Middle frontal gyrus (tissue), 1 donor: ENCODE measurements at regions not wholly inside any gene's neighbourhood (a gene's known extent, or its start where the extent isn't known, plus 50 kb on each side); places are given as distances from the start of the nearest gene placed in this dataset.
A peak's percentile ranks its signal among the peaks of the same experiment; 100 is the strongest.

Experiments used
- DNase-seq: peaks from one replicate; pipeline ENCODE4 v3.0.0-alpha.2; 2015; ENCODE audit warnings: low spot score; ENCODE audit errors: extremely low spot score

GRCh38 chr9:118459913-118460312 is 755.7 kb downstream of the TLR4 start:
- DNase-seq = no peak

- no peak for DNase-seq
Observed at GRCh38 chr9:118463419-118463818, 759.2 kb downstream of the TLR4 start.

GRCh38 chr9:118473521-118473920 is 769.3 kb downstream of the TLR4 start:
- DNase-seq = no peak

- DNase-seq = no peak
Observed at GRCh38 chr9:118478752-118479151, 774.5 kb downstream of the TLR4 start.

GRCh38 chr9:118482306-118482705 is 778.1 kb downstream of the TLR4 start:
- no peak for DNase-seq

GRCh38 chr9:118483677-118484076 is 779.5 kb downstream of the TLR4 start:
- DNase-seq = no peak

GRCh38 chr9:118503236-118503635 is 799.0 kb downstream of the TLR4 start:
- DNase-seq = no peak

- DNase-seq = no peak
Observed at GRCh38 chr9:118510711-118511110, 806.5 kb downstream of the TLR4 start.

GRCh38 chr9:118515947-118516346 is 811.7 kb downstream of the TLR4 start:
- no peak for DNase-seq

- no peak for DNase-seq
Observed at GRCh38 chr9:118521261-118521660, 817.1 kb downstream of the TLR4 start.

- DNase-seq = no peak
Observed at GRCh38 chr9:118522093-118523028, 818.2 kb downstream of the TLR4 start.

- no peak for DNase-seq
Observed at GRCh38 chr9:118527261-118527660, 823.1 kb downstream of the TLR4 start.

GRCh38 chr9:118529210-118529609 is 825.0 kb downstream of the TLR4 start:
- no peak for DNase-seq

- no peak for DNase-seq
Observed at GRCh38 chr9:118529624-118530214, 825.5 kb downstream of the TLR4 start.

- DNase-seq = no peak
Observed at GRCh38 chr9:118532592-118532991, 828.4 kb downstream of the TLR4 start.

- no peak for DNase-seq
Observed at GRCh38 chr9:118533101-118533500, 828.9 kb downstream of the TLR4 start.

- DNase-seq = no peak
Observed at GRCh38 chr9:118533850-118534249, 829.6 kb downstream of the TLR4 start.

GRCh38 chr9:118536153-118536552 is 832.0 kb downstream of the TLR4 start:
- DNase-seq = peak; percentile 14

- no peak for DNase-seq
Observed at GRCh38 chr9:118538959-118539358, 830.3 kb downstream of the BRINP1 start.

- no peak for DNase-seq
Observed at GRCh38 chr9:118553465-118553864, 815.8 kb downstream of the BRINP1 start.

GRCh38 chr9:118554987-118555386 is 814.2 kb downstream of the BRINP1 start:
- no peak for DNase-seq

GRCh38 chr9:118558026-118558425 is 811.2 kb downstream of the BRINP1 start:
- no peak for DNase-seq

- no peak for DNase-seq
Observed at GRCh38 chr9:118558891-118559290, 810.3 kb downstream of the BRINP1 start.
